Peyer's patch (tissue), 4 donors: ENCODE measurements at regions not wholly inside any gene's neighbourhood (a gene's known extent, or its start where the extent isn't known, plus 50 kb on each side); places are given as distances from the start of the nearest gene placed in this dataset.

Source experiments
- POLR2A ChIP-seq, 2 donors: fragments of 450-650 bp; IDR thresholded peaks; one replicate each; pipeline ENCODE4 v1.5.1; 2017; ENCODE audit warnings: antibody characterized with exemption in 2 of 2, mild to moderate bottlenecking in 2 of 2, moderate library complexity in 2 of 2
- TF ChIP-seq, protein P1 (sequence below), 6 experiments: fragments of 450-650 bp in 4 of 6; fragments of 200-600 bp in 2 of 6; sonication (generic) in 1 of 6; IDR thresholded peaks; one replicate each; pipeline ENCODE4 v1.5.1; 2017 to 2019; ENCODE audit warnings: antibody characterized with exemption in 6 of 6, mild to moderate bottlenecking in 3 of 6, moderate library complexity in 1 of 6

DNA sequence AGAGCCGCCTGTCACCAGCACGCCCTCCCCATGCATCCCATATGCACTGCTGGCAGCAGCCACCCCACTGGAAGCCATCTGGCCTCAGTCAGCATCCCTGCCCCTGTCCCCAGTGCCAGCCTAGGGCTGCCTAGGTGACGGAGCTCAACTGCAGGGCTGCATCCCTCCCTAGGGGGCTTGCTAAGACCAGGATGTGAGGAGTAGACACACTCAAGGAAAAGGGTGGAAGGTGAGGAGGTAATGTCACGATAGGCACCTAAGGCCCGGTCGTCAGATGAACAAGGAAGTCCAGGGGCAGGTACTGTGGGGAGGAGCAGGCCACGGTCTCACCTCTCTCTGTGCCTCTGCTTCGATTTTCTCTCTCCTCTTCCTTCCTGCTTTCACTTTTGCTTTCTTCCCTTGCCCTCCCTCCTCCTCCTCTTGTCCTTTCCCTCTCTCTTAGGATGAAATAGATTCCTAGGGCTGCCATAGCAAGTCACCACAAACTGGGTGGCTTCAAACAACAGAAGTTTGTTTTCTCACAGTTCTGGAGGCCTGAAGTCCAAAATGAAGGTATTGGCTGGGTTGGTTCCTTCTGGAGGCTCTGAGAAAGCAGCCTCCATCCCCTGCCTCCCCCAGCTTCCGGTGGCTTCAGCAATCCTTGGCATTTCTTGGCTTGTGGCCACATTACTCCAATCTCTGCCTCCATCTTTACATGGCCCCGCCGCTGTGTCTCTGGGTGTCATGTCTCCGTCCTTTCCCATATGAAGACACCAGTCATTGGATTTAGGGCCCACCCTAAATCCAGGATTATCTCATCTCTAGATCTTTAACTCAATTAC is 298.3 kb downstream of the SHQ1 start:
- TF ChIP-seq, protein P1, sequence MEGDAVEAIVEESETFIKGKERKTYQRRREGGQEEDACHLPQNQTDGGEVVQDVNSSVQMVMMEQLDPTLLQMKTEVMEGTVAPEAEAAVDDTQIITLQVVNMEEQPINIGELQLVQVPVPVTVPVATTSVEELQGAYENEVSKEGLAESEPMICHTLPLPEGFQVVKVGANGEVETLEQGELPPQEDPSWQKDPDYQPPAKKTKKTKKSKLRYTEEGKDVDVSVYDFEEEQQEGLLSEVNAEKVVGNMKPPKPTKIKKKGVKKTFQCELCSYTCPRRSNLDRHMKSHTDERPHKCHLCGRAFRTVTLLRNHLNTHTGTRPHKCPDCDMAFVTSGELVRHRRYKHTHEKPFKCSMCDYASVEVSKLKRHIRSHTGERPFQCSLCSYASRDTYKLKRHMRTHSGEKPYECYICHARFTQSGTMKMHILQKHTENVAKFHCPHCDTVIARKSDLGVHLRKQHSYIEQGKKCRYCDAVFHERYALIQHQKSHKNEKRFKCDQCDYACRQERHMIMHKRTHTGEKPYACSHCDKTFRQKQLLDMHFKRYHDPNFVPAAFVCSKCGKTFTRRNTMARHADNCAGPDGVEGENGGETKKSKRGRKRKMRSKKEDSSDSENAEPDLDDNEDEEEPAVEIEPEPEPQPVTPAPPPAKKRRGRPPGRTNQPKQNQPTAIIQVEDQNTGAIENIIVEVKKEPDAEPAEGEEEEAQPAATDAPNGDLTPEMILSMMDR (IDR thresholded peaks at IDR 0.05): no peak
- no peak for TF ChIP-seq POLR2A (IDR thresholded peaks at IDR 0.05)
